HL-60 (cell line): ENCODE measurements at regions not wholly inside any gene's neighbourhood (a gene's known extent, or its start where the extent isn't known, plus 50 kb on each side); places are given as distances from the start of the nearest gene placed in this dataset.

Experiments
- CTCF ChIP-seq: IDR thresholded peaks from one replicate; pipeline ENCODE4 v1.5.1; 2011; ENCODE audit warnings: low read length, control low read depth, inconsistent platforms; ENCODE audit not compliant: insufficient read depth
- GABPA ChIP-seq: IDR thresholded peaks from 2 replicates; pipeline ENCODE4 v1.6.1; 2012; ENCODE audit warnings: low read depth
- POLR2AphosphoS5 ChIP-seq: IDR thresholded peaks from 2 replicates; pipeline ENCODE4 v1.6.1; 2012; ENCODE audit warnings: low read depth
- REST ChIP-seq: IDR thresholded peaks from 2 replicates; pipeline ENCODE4 v1.6.1; 2012; ENCODE audit warnings: low read depth; ENCODE audit not compliant: insufficient replicate concordance
- SPI1 ChIP-seq: IDR thresholded peaks from 2 replicates; pipeline ENCODE4 v1.6.1; 2012; ENCODE audit warnings: low read depth, mild to moderate bottlenecking, borderline replicate concordance

- no peak for TF ChIP-seq POLR2AphosphoS5
- TF ChIP-seq REST: no peak
- no peak for TF ChIP-seq CTCF
- TF ChIP-seq GABPA: no peak
- TF ChIP-seq SPI1: no peak
Measured at GRCh38 chr13:109468123-109468522, 318.3 kb downstream of the IRS2 start.
